ENCODE measurements at regions not wholly inside any gene's neighbourhood (a gene's known extent, or its start where the extent isn't known, plus 50 kb on each side); places are given as distances from the start of the nearest gene placed in this dataset.

DNA sequence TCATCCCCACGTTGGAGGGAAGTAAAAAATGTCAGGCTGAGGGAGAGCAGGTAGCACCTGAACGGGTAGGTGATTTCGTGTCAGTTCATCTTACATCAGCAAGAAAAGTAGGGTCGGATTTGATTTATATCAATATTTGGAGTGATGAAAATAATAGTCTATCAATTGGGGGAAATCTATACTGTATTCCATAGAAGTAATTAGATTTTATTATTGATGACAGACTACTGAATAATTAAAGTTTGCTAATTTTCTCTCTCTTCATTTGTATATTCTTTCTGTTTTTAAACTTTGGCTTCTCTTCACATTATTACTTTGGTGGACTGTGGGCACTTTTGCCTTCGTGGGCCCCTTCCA lies 78.4 kb downstream of the OLIG3 start (continued):
- TF ChIP-seq, protein P1, sequence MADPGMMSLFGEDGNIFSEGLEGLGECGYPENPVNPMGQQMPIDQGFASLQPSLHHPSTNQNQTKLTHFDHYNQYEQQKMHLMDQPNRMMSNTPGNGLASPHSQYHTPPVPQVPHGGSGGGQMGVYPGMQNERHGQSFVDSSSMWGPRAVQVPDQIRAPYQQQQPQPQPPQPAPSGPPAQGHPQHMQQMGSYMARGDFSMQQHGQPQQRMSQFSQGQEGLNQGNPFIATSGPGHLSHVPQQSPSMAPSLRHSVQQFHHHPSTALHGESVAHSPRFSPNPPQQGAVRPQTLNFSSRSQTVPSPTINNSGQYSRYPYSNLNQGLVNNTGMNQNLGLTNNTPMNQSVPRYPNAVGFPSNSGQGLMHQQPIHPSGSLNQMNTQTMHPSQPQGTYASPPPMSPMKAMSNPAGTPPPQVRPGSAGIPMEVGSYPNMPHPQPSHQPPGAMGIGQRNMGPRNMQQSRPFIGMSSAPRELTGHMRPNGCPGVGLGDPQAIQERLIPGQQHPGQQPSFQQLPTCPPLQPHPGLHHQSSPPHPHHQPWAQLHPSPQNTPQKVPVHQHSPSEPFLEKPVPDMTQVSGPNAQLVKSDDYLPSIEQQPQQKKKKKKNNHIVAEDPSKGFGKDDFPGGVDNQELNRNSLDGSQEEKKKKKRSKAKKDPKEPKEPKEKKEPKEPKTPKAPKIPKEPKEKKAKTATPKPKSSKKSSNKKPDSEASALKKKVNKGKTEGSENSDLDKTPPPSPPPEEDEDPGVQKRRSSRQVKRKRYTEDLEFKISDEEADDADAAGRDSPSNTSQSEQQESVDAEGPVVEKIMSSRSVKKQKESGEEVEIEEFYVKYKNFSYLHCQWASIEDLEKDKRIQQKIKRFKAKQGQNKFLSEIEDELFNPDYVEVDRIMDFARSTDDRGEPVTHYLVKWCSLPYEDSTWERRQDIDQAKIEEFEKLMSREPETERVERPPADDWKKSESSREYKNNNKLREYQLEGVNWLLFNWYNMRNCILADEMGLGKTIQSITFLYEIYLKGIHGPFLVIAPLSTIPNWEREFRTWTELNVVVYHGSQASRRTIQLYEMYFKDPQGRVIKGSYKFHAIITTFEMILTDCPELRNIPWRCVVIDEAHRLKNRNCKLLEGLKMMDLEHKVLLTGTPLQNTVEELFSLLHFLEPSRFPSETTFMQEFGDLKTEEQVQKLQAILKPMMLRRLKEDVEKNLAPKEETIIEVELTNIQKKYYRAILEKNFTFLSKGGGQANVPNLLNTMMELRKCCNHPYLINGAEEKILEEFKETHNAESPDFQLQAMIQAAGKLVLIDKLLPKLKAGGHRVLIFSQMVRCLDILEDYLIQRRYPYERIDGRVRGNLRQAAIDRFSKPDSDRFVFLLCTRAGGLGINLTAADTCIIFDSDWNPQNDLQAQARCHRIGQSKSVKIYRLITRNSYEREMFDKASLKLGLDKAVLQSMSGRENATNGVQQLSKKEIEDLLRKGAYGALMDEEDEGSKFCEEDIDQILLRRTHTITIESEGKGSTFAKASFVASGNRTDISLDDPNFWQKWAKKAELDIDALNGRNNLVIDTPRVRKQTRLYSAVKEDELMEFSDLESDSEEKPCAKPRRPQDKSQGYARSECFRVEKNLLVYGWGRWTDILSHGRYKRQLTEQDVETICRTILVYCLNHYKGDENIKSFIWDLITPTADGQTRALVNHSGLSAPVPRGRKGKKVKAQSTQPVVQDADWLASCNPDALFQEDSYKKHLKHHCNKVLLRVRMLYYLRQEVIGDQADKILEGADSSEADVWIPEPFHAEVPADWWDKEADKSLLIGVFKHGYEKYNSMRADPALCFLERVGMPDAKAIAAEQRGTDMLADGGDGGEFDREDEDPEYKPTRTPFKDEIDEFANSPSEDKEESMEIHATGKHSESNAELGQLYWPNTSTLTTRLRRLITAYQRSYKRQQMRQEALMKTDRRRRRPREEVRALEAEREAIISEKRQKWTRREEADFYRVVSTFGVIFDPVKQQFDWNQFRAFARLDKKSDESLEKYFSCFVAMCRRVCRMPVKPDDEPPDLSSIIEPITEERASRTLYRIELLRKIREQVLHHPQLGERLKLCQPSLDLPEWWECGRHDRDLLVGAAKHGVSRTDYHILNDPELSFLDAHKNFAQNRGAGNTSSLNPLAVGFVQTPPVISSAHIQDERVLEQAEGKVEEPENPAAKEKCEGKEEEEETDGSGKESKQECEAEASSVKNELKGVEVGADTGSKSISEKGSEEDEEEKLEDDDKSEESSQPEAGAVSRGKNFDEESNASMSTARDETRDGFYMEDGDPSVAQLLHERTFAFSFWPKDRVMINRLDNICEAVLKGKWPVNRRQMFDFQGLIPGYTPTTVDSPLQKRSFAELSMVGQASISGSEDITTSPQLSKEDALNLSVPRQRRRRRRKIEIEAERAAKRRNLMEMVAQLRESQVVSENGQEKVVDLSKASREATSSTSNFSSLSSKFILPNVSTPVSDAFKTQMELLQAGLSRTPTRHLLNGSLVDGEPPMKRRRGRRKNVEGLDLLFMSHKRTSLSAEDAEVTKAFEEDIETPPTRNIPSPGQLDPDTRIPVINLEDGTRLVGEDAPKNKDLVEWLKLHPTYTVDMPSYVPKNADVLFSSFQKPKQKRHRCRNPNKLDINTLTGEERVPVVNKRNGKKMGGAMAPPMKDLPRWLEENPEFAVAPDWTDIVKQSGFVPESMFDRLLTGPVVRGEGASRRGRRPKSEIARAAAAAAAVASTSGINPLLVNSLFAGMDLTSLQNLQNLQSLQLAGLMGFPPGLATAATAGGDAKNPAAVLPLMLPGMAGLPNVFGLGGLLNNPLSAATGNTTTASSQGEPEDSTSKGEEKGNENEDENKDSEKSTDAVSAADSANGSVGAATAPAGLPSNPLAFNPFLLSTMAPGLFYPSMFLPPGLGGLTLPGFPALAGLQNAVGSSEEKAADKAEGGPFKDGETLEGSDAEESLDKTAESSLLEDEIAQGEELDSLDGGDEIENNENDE (IDR thresholded peaks at IDR 0.05; ENCODE audit: insufficient replicate concordance, low read length) = no peak
- TF ChIP-seq TBP (IDR thresholded peaks at IDR 0.05; ENCODE audit: low read depth, low read length) (no peak), HDAC2 (IDR thresholded peaks at IDR 0.05; ENCODE audit: borderline replicate concordance in 1 of 2, low read depth in 2 of 2, low read length in 2 of 2) (no peak), RAD21 (IDR thresholded peaks at IDR 0.05 in 1 of 2, conservative IDR thresholded peaks at IDR 0.05 in 1 of 2; ENCODE audit: low read depth in 2 of 2, low read length in 2 of 2) (no peak), EGR1 (IDR thresholded peaks at IDR 0.05; ENCODE audit: borderline replicate concordance, low read depth, low read length) (no peak), ASH2L (IDR thresholded peaks at IDR 0.05; ENCODE audit: low read length) (no peak), SUZ12 (IDR thresholded peaks at IDR 0.05; ENCODE audit: low read length) (no peak), KDM4A (IDR thresholded peaks at IDR 0.05; ENCODE audit: low read depth, low read length, severe bottlenecking) (no peak), NANOG (IDR thresholded peaks at IDR 0.05; ENCODE audit: insufficient read depth, low read depth, low read length, poor library complexity, severe bottlenecking) (no peak), SRF (IDR thresholded peaks at IDR 0.05; ENCODE audit: low read depth, low read length) (no peak), MAFK (IDR thresholded peaks at IDR 0.05; ENCODE audit: low read depth, low read length) (no peak), CREB1 (IDR thresholded peaks at IDR 0.05) (no peak), POLR2AphosphoS5 (IDR thresholded peaks at IDR 0.05; ENCODE audit: low read depth, low read length) (no peak)

Measured in H1 (cell line).